Smooth muscle cell (in vitro differentiated cells): ENCODE measurements at regions not wholly inside any gene's neighbourhood (a gene's known extent, or its start where the extent isn't known, plus 50 kb on each side); places are given as distances from the start of the nearest gene placed in this dataset. TPM values are rescaled to one million over a fixed set of nuclear protein-coding genes. Genes with fewer than 3 reads are reported as not detected.

ENCODE experiments used
- DNase-seq: peaks from one replicate; lab custom pipeline; 2025; ENCODE audit not compliant: unreplicated experiment; lab: John Stamatoyannopoulos, UW
- H2AFZ ChIP-seq: fragments of 200-600 bp; sonication (generic); 2 replicates; pipeline ENCODE4 v1.6.0; 2016; ENCODE audit warnings: antibody characterized with exemption, low read depth, mild to moderate bottlenecking
- H3F3A ChIP-seq: fragments of 200-600 bp; sonication (generic); 2 replicates; pipeline ENCODE4 v1.6.0; 2017; ENCODE audit warnings: antibody characterized with exemption, low read depth
- H3K27ac ChIP-seq: fragments of 200-600 bp; sonication (generic); 2 replicates; pipeline ENCODE4 v1.5.1; 2016; ENCODE audit warnings: low read depth, mild to moderate bottlenecking
- H3K27me3 ChIP-seq: fragments of 200-600 bp; sonication (generic); 2 replicates; pipeline ENCODE4 v1.6.1; 2016; ENCODE audit warnings: low read depth, mild to moderate bottlenecking
- H3K36me3 ChIP-seq: fragments of 200-600 bp; sonication (generic); 2 replicates; pipeline ENCODE4 v1.5.1; 2016; ENCODE audit warnings: low read depth
- H3K4me1 ChIP-seq: fragments of 200-600 bp; sonication (generic); 2 replicates; pipeline ENCODE4 v1.5.1; 2016; ENCODE audit warnings: low read depth
- H3K4me2 ChIP-seq: fragments of 200-600 bp; sonication (generic); 2 replicates; pipeline ENCODE4 v1.6.0; 2016; ENCODE audit warnings: mild to moderate bottlenecking
- H3K4me3 ChIP-seq: fragments of 200-600 bp; sonication (generic); 2 replicates; pipeline ENCODE4 v1.5.1; 2016; ENCODE audit warnings: mild to moderate bottlenecking
- H3K79me2 ChIP-seq: fragments of 200-600 bp; sonication (generic); 2 replicates; pipeline ENCODE4 v1.6.0; 2016; ENCODE audit warnings: low read depth, mild to moderate bottlenecking
- H3K9ac ChIP-seq: fragments of 200-600 bp; sonication (generic); 2 replicates; pipeline ENCODE4 v1.6.0; 2016; ENCODE audit warnings: low read depth
- H3K9me3 ChIP-seq: fragments of 200-600 bp; sonication (generic); replicated peaks from 2 replicates; pipeline ENCODE4 v1.5.1; 2016; ENCODE audit warnings: low read depth
- H4K20me1 ChIP-seq: fragments of 200-600 bp; sonication (generic); 2 replicates; pipeline ENCODE4 v1.6.0; 2016; ENCODE audit warnings: low read depth
- WGBS: methylation state at CpG from one replicate; pipeline ENCODE4 v1.1.7; 2016; ENCODE audit warnings: low lambda C conversion rate; 5-methylcytosine and 5-hydroxymethylcytosine counted together
- small RNA-seq: library from RNA; depleted of rRNA; stranded (forward); fragments of <200 nt; gene quantifications from one replicate; pipeline ENCODE3, GENCODE V24; 2014
- TF ChIP-seq, protein P1 (sequence below): fragments of 200-600 bp; sonication (generic); IDR thresholded peaks from 2 replicates; pipeline ENCODE4 v1.5.1; 2017; ENCODE audit warnings: borderline replicate concordance, mild to moderate bottlenecking, antibody characterized with exemption; ENCODE audit not compliant: insufficient read depth, poor library complexity, severe bottlenecking

GRCh38 chr14:76920331-76921087 is 94.3 kb downstream of the LRRC74A start:
- no peaks in the 10 kb centered on the region for H3K9me3 ChIP-seq
- DNase-seq: no peak

DNA sequence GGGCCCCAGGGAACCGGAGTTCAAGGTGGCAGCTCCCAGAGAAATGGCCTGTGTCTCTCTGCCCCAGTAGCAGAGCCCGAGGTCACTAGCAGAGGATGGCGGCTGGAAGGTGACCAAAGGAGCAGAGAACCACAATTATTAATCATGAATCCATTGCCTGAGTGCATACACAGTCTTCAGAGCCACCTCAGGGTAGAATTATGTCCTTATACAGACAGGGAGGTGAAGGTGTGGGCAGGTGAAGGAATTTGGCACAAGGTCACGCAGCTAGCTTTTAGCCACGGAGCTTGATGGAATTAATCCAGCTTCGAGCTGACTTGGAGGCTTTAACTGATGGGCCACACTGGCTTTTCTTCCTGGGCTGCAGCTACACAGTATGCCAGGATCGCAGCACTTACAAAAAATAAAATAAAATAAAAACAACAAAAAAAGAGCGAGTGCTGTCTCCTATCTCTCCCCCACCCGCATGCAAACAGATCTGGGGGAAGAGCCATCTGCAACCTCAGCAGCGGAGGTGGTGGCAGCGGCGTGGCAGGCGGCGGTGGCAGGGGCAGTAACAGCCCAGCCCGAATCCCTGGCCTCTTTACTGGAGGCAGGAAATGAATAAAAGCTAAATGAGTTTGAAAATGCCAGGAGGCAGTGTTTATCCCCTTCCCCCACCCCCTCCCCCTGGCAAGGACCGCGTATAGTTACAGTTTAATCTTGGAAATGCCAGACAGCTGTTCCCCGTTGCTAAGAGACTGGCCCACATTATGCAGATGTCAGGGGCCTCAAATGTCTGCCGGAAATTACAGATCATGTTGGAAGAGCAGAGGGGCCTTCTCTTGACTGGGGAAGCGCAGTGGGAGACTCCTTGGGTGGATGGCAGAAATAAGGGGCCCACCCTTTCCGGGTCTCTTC is 93.5 kb downstream of the LRRC74A start:
- Histone ChIP-seq H3K9ac (peak overlapping the region; percentile 96), H3K36me3 (no peaks in the 10 kb centered on the region), H3K27me3 (no peaks in the 10 kb centered on the region), H3K27ac (peak overlapping the region; percentile 100), H3K9me3 (no peaks in the 10 kb centered on the region), H2AFZ (no peak overlapping the region), H3K79me2 (no peaks in the 10 kb centered on the region), H3K4me1 (peaks cover 59% of the 10 kb centered on the region), H3K4me3 (peak overlapping the region; percentile 10), H3F3A (peaks cover 52% of the 10 kb centered on the region), H4K20me1 (no peaks in the 10 kb centered on the region), H3K4me2 (peak overlapping the region; percentile 77)
- 14% methylated on average over 21 of the region's 21 CpGs for WGBS
- TF ChIP-seq, protein P1, sequence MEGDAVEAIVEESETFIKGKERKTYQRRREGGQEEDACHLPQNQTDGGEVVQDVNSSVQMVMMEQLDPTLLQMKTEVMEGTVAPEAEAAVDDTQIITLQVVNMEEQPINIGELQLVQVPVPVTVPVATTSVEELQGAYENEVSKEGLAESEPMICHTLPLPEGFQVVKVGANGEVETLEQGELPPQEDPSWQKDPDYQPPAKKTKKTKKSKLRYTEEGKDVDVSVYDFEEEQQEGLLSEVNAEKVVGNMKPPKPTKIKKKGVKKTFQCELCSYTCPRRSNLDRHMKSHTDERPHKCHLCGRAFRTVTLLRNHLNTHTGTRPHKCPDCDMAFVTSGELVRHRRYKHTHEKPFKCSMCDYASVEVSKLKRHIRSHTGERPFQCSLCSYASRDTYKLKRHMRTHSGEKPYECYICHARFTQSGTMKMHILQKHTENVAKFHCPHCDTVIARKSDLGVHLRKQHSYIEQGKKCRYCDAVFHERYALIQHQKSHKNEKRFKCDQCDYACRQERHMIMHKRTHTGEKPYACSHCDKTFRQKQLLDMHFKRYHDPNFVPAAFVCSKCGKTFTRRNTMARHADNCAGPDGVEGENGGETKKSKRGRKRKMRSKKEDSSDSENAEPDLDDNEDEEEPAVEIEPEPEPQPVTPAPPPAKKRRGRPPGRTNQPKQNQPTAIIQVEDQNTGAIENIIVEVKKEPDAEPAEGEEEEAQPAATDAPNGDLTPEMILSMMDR: no peak
- peak; percentile 67 for DNase-seq

More at GRCh38 chr14:76920331-76921087, 94.3 kb downstream of the LRRC74A start:
- Histone ChIP-seq H3K36me3 (no peaks in the 10 kb centered on the region), H3K4me3 (no peak overlapping the region), H4K20me1 (no peaks in the 10 kb centered on the region), H3K4me1 (peaks cover 64% of the 10 kb centered on the region), H3K27me3 (no peaks in the 10 kb centered on the region), H3K79me2 (no peaks in the 10 kb centered on the region), H3K4me2 (peak overlapping the region; percentile 77), H3K27ac (peak overlapping the region; percentile 100), H2AFZ (no peak overlapping the region), H3F3A (peaks cover 52% of the 10 kb centered on the region), H3K9ac (peak overlapping the region; percentile 96)
- TF ChIP-seq, protein P1: no peak
- 58% methylated on average over 12 of the region's 13 CpGs for WGBS

Small RNA genes in the stretch of these regions (small RNA-seq; reads per million reads assigned to genes)
- gene RN7SL356P: not detected
